ENCODE measurements at regions not wholly inside any gene's neighbourhood (a gene's known extent, or its start where the extent isn't known, plus 50 kb on each side); places are given as distances from the start of the nearest gene placed in this dataset.

DNA sequence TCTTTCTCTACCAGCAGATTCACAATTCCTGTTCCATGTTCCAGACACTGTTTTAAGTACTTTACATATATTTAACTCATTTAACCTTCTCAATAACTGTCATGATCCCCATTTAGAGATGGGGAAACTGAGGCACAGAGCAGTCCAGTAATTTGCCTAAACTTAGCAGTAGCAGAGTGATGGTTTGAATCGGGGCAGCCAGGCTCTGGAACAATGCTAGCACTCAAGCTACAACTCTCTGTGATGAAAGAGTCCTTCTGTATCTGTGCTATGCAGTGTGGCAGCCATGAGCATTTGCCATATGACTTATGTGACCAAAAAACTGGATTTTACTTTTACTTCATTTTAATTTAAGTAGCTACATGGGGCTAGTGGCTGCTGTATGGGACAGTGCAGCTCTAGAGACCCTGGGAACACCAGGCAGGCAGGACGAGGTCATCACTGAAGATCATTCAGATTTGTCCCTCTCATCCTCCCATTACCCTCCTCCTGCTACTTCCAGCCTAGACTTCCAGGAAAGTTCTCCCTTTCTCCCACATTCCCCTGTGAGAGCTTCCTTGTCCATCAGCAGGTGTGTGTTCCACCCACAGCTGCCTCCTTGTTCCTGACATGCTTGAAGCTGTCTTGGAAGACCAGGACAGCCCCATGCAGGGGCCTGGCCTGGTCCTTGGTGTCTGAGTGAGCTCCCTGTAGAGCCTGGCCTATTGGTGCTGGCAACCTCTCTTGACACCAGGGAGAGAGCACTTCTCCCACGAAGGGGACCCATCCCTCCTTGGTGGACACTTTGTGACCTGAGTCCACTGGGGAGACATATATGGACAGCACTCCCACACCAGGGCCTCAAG is 157.0 kb downstream of the MRPL14 start (continued):
- TF ChIP-seq, protein P1, sequence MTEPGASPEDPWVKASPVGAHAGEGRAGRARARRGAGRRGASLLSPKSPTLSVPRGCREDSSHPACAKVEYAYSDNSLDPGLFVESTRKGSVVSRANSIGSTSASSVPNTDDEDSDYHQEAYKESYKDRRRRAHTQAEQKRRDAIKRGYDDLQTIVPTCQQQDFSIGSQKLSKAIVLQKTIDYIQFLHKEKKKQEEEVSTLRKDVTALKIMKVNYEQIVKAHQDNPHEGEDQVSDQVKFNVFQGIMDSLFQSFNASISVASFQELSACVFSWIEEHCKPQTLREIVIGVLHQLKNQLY (CRISPR knock-in tag; conservative IDR thresholded peaks at IDR 0.05), result no peak
- TF ChIP-seq CHD1 (IDR thresholded peaks at IDR 0.05; ENCODE audit: low read length) (no peak), PHF8 (IDR thresholded peaks at IDR 0.05; ENCODE audit: borderline replicate concordance, low read length) (no peak), SMAD1 (IDR thresholded peaks at IDR 0.05; ENCODE audit: low read depth, low read length, partially characterized antibody) (no peak), MYBL2 (IDR thresholded peaks at IDR 0.05; ENCODE audit: low read depth) (no peak), MYBL2 (CRISPR knock-in tag; IDR thresholded peaks at IDR 0.05; ENCODE audit: borderline replicate concordance) (no peak), ZNF282 (CRISPR knock-in tag; IDR thresholded peaks at IDR 0.05) (no peak), ZNF197 (CRISPR knock-in tag; IDR thresholded peaks at IDR 0.05; ENCODE audit: low read depth) (0 out of 2 replicates have a peak, but pooled peaks have one; percentile 44), CBFA2T3 (IDR thresholded peaks at IDR 0.05) (no peak), ZBTB8A (IDR thresholded peaks at IDR 0.05; ENCODE audit: partially characterized antibody) (no peak), ZNF134 (CRISPR knock-in tag; conservative IDR thresholded peaks at IDR 0.05) (no peak), JUNB (CRISPR knock-in tag; conservative IDR thresholded peaks at IDR 0.05) (no peak), NFE2 (IDR thresholded peaks at IDR 0.05; ENCODE audit: low read depth) (no peak), STAT5A (IDR thresholded peaks at IDR 0.05; ENCODE audit: borderline replicate concordance, low read length) (no peak), NR2C1 (IDR thresholded peaks at IDR 0.05) (no peak), NR2C1 (tag; IDR thresholded peaks at IDR 0.05) (peak; percentile 6; the same call in 1 of the 2 replicates)
- TF ChIP-seq, protein P2, sequence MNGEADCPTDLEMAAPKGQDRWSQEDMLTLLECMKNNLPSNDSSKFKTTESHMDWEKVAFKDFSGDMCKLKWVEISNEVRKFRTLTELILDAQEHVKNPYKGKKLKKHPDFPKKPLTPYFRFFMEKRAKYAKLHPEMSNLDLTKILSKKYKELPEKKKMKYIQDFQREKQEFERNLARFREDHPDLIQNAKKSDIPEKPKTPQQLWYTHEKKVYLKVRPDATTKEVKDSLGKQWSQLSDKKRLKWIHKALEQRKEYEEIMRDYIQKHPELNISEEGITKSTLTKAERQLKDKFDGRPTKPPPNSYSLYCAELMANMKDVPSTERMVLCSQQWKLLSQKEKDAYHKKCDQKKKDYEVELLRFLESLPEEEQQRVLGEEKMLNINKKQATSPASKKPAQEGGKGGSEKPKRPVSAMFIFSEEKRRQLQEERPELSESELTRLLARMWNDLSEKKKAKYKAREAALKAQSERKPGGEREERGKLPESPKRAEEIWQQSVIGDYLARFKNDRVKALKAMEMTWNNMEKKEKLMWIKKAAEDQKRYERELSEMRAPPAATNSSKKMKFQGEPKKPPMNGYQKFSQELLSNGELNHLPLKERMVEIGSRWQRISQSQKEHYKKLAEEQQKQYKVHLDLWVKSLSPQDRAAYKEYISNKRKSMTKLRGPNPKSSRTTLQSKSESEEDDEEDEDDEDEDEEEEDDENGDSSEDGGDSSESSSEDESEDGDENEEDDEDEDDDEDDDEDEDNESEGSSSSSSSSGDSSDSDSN (IDR thresholded peaks at IDR 0.05; ENCODE audit: borderline replicate concordance in 1 of 2, low read depth in 2 of 2, low read length in 2 of 2), result no peak
- TF ChIP-seq, protein P3, sequence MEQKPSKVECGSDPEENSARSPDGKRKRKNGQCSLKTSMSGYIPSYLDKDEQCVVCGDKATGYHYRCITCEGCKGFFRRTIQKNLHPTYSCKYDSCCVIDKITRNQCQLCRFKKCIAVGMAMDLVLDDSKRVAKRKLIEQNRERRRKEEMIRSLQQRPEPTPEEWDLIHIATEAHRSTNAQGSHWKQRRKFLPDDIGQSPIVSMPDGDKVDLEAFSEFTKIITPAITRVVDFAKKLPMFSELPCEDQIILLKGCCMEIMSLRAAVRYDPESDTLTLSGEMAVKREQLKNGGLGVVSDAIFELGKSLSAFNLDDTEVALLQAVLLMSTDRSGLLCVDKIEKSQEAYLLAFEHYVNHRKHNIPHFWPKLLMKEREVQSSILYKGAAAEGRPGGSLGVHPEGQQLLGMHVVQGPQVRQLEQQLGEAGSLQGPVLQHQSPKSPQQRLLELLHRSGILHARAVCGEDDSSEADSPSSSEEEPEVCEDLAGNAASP (IDR thresholded peaks at IDR 0.05), result no peak
- TF ChIP-seq, protein P4, sequence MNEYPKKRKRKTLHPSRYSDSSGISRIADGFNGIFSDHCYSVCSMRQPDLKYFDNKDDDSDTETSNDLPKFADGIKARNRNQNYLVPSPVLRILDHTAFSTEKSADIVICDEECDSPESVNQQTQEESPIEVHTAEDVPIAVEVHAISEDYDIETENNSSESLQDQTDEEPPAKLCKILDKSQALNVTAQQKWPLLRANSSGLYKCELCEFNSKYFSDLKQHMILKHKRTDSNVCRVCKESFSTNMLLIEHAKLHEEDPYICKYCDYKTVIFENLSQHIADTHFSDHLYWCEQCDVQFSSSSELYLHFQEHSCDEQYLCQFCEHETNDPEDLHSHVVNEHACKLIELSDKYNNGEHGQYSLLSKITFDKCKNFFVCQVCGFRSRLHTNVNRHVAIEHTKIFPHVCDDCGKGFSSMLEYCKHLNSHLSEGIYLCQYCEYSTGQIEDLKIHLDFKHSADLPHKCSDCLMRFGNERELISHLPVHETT (CRISPR knock-in tag; conservative IDR thresholded peaks at IDR 0.05 in 1 of 2, IDR thresholded peaks at IDR 0.05 in 1 of 2), result 0 out of 4 replicates have a peak, but pooled peaks of 1 of the 2 experiments have one; percentile 10
- TF ChIP-seq, protein P5, sequence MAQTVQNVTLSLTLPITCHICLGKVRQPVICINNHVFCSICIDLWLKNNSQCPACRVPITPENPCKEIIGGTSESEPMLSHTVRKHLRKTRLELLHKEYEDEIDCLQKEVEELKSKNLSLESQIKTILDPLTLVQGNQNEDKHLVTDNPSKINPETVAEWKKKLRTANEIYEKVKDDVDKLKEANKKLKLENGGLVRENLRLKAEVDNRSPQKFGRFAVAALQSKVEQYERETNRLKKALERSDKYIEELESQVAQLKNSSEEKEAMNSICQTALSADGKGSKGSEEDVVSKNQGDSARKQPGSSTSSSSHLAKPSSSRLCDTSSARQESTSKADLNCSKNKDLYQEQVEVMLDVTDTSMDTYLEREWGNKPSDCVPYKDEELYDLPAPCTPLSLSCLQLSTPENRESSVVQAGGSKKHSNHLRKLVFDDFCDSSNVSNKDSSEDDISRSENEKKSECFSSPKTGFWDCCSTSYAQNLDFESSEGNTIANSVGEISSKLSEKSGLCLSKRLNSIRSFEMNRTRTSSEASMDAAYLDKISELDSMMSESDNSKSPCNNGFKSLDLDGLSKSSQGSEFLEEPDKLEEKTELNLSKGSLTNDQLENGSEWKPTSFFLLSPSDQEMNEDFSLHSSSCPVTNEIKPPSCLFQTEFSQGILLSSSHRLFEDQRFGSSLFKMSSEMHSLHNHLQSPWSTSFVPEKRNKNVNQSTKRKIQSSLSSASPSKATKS (CRISPR knock-in tag; IDR thresholded peaks at IDR 0.05), result peak; percentile 55; the same call in 1 of the 2 replicates

All from K562 (cell line).